Endothelial cell of umbilical vein (primary cell): ENCODE measurements at regions not wholly inside any gene's neighbourhood (a gene's known extent, or its start where the extent isn't known, plus 50 kb on each side); places are given as distances from the start of the nearest gene placed in this dataset.

Source experiments
- CTCF ChIP-seq, 2 donors: IDR thresholded peaks; 1 replicate in 1 of 2; 2 replicates in 1 of 2; pipeline ENCODE4 v1.5.1; 2011; ENCODE audit warnings: low read length in 2 of 2, mild to moderate bottlenecking in 2 of 2, moderate library complexity in 2 of 2, control low read depth in 1 of 2, inconsistent platforms in 1 of 2, low read depth in 1 of 2; ENCODE audit not compliant: insufficient read depth in 1 of 2; ENCODE audit errors: extremely low read depth in 1 of 2
- EZH2 ChIP-seq: IDR thresholded peaks from 2 replicates; pipeline ENCODE4 v1.6.1; 2012; ENCODE audit warnings: borderline replicate concordance, low read depth, mild to moderate bottlenecking, moderate library complexity, low read length, inconsistent platforms; ENCODE audit not compliant: severe bottlenecking
- FOS ChIP-seq: IDR thresholded peaks from 2 replicates; pipeline ENCODE4 v1.6.1; 2011; ENCODE audit warnings: mild to moderate bottlenecking, low read length, moderate library complexity, borderline replicate concordance; ENCODE audit not compliant: insufficient read depth
- GATA2 ChIP-seq: IDR thresholded peaks from 2 replicates; pipeline ENCODE4 v1.7.0; 2011; ENCODE audit warnings: low read depth, mild to moderate bottlenecking, moderate library complexity, mixed read lengths, low read length; ENCODE audit not compliant: insufficient read length, insufficient read depth
- JUN ChIP-seq: IDR thresholded peaks from 2 replicates; pipeline ENCODE4 v1.6.1; 2011; ENCODE audit warnings: borderline replicate concordance, low read depth; ENCODE audit not compliant: insufficient read length, insufficient read depth
- MAX ChIP-seq: IDR thresholded peaks from 2 replicates; pipeline ENCODE4 v1.6.1; 2011; ENCODE audit not compliant: insufficient read depth, insufficient read length
- MYC ChIP-seq: IDR thresholded peaks from one replicate; pipeline ENCODE4 v1.6.1; 2011; ENCODE audit warnings: mild to moderate bottlenecking, low read depth, low read length
- POLR2A ChIP-seq: IDR thresholded peaks from 2 replicates; pipeline ENCODE4 v1.6.1; 2012; ENCODE audit warnings: low read depth, mild to moderate bottlenecking, control low read depth, low read length
- POLR2AphosphoS5 ChIP-seq: IDR thresholded peaks from 2 replicates; pipeline ENCODE4 v1.6.1; 2012; ENCODE audit warnings: low read depth, mild to moderate bottlenecking, control low read depth, low read length, moderate library complexity; ENCODE audit not compliant: insufficient read depth

- TF ChIP-seq POLR2AphosphoS5 (no peak), CTCF (IDR thresholded peaks at IDR 0.05; ENCODE audit: extremely low read depth in 1 of 2, insufficient read depth in 1 of 2, low read depth in 1 of 2, low read length in 2 of 2) (no peak), EZH2 (no peak), MAX (no peak), POLR2A (no peak), FOS (no peak), JUN (no peak), MYC (no peak), GATA2 (no peak)
Measured at GRCh38 chr11:122040464-122040863, 75.6 kb downstream of the BLID start.
